ENCODE measurements at regions not wholly inside any gene's neighbourhood (a gene's known extent, or its start where the extent isn't known, plus 50 kb on each side); places are given as distances from the start of the nearest gene placed in this dataset.

DNA sequence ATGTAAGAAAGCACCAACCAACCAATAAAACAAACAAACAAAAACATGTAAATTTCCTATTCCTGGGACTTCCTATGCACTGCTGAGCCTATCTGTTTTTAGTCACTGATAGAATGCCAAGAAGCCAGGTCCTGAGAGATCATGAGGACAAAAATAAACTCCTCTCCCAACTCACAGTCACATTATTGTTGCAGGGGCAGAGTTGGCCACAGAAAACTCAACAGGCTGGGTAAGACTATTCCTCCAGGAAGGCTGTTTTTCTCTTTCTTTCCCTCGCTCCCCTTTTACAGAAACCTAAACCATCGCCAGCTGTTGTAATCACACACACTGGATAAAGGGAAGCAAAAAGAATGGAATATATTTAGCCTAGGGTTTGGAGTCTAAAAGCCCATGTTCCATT, 55.8 kb upstream of the METAP2 start:
- in situ Hi-C loops (cut with MboI; ENCODE audit: low sequenced_read_pairs), result no loop called here
- Histone ChIP-seq H3K27me3 (ENCODE audit: low read depth) (peaks cover 22% of the 10 kb centered on the region), H3K4me1 (no peaks in the 10 kb centered on the region), H3K36me3 (replicated peaks) (no peaks in the 10 kb centered on the region), H3K9me3 (no peaks in the 10 kb centered on the region), H3K4me3 (no peak overlapping the region)
- DNase-seq (ENCODE audit: low spot score in 2 of 2), result no peak
